ENCODE measurements at regions not wholly inside any gene's neighbourhood (a gene's known extent, or its start where the extent isn't known, plus 50 kb on each side); places are given as distances from the start of the nearest gene placed in this dataset.
"Not testable (repeated sequence)": the region's sequence is repeated elsewhere in the genome, so short reads cannot be mapped to it uniquely, and the experiment has no call there.

DNA sequence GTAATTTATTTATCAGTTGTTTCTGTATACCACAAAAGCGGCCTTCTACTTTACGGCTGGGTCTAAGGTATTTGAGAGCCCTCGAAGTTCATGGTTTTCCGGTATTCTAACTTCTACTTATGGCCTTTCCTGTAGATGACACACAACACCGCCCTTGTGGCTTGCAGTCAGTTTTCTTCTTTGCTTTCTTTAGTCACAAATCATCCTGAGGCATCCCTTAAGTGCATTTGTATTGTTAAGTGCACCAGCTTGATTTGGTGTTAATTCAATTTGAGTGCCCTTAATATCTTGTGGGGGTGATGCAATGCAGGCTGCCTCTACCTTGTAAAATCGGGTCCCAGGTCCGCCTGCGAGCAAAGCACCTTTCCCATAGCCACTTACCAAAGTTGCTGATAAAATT is 511.9 kb downstream of the CCDC171 start:
- no peaks in the 10 kb centered on the region for H3K27me3 ChIP-seq (ENCODE audit: insufficient read depth, low read length, poor library complexity)
- no peak for DNase-seq
- no peak overlapping the region for H3K27ac ChIP-seq (ENCODE audit: low read length)
- H3K36me3 ChIP-seq (ENCODE audit: insufficient read depth, low read length): no peaks in the 10 kb centered on the region
- no peaks in the 10 kb centered on the region for H3K79me2 ChIP-seq (ENCODE audit: insufficient read depth, low read length)
- ATAC-seq (ENCODE audit: insufficient read depth, low read depth): no peak
- H3K4me1 ChIP-seq (ENCODE audit: insufficient read depth, low read length): no peaks in the 10 kb centered on the region
- H3K4me2 ChIP-seq (ENCODE audit: insufficient read depth, low read length): no peak overlapping the region
- no peak overlapping the region for H3K4me3 ChIP-seq (ENCODE audit: low read depth in 1 of 2, low read length in 2 of 2)
- H3K9me3 ChIP-seq (ENCODE audit: insufficient read depth, low read length, severe bottlenecking): no peaks in the 10 kb centered on the region
- H3K9ac ChIP-seq (ENCODE audit: low read depth, low read length): no peak overlapping the region
- H2AFZ ChIP-seq (ENCODE audit: low read depth, low read length): no peak overlapping the region
- TF ChIP-seq, protein P1, sequence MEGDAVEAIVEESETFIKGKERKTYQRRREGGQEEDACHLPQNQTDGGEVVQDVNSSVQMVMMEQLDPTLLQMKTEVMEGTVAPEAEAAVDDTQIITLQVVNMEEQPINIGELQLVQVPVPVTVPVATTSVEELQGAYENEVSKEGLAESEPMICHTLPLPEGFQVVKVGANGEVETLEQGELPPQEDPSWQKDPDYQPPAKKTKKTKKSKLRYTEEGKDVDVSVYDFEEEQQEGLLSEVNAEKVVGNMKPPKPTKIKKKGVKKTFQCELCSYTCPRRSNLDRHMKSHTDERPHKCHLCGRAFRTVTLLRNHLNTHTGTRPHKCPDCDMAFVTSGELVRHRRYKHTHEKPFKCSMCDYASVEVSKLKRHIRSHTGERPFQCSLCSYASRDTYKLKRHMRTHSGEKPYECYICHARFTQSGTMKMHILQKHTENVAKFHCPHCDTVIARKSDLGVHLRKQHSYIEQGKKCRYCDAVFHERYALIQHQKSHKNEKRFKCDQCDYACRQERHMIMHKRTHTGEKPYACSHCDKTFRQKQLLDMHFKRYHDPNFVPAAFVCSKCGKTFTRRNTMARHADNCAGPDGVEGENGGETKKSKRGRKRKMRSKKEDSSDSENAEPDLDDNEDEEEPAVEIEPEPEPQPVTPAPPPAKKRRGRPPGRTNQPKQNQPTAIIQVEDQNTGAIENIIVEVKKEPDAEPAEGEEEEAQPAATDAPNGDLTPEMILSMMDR (IDR thresholded peaks at IDR 0.05; ENCODE audit: borderline replicate concordance, extremely low read depth, low read length, poor library complexity, severe bottlenecking): no peak
- TF ChIP-seq EZH2 (IDR thresholded peaks at IDR 0.05; ENCODE audit: borderline replicate concordance, low read depth, low read length, severe bottlenecking): no peak
- no peaks in the 10 kb centered on the region for H4K20me1 ChIP-seq (ENCODE audit: insufficient read depth, low read length)

DNA sequence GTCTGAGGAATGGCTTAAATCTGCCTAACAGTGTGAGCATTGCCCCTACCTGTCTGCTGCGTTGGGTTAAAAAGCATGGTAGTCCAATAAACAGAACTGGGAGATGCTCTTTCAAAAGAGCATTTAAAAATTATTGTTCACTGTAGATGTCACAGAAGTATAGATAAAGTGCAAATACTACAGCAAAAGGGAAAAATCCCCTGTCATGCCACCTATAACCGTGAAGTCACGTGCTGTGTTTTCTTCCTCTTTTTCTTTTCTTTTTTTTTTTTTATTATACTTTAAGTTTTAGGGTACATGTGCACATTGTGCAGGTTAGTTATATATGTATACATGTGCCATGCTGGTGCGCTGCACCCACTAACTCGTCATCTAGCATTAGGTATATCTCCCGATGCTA is 513.4 kb downstream of the CCDC171 start:
- H3K27ac ChIP-seq (ENCODE audit: low read length); H4K20me1 ChIP-seq (ENCODE audit: insufficient read depth, low read length); H3K36me3 ChIP-seq (ENCODE audit: insufficient read depth, low read length); H3K4me3 ChIP-seq (ENCODE audit: low read depth in 1 of 2, low read length in 2 of 2); H3K27me3 ChIP-seq (ENCODE audit: insufficient read depth, low read length, poor library complexity); ATAC-seq (ENCODE audit: insufficient read depth, low read depth); H3K4me1 ChIP-seq (ENCODE audit: insufficient read depth, low read length); H2AFZ ChIP-seq (ENCODE audit: low read depth, low read length); H3K4me2 ChIP-seq (ENCODE audit: insufficient read depth, low read length); H3K79me2 ChIP-seq (ENCODE audit: insufficient read depth, low read length); DNase-seq; H3K9me3 ChIP-seq (ENCODE audit: insufficient read depth, low read length, severe bottlenecking); H3K9ac ChIP-seq (ENCODE audit: low read depth, low read length): not testable (repeated sequence)

DNA sequence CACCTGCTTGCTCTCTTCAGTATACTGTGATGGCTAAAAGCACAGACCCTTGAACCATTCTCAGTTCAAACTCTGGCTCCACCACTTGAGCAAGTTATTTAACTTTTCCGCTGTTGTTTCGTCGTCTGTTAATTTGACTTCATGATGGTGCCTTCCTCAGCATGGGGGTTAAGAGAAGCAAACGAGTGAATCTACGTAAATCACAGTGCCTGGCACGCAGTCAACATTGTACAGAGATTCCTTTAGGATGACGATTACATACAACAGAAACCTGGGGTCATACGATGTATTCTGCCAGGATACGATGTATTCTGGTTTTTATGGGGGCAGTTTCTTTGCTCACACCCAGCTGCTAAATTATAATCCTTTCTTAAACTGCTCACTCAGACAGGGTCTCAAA is 515.6 kb downstream of the CCDC171 start:
- Histone ChIP-seq H3K36me3 (ENCODE audit: insufficient read depth, low read length) (no peaks in the 10 kb centered on the region), H2AFZ (ENCODE audit: low read depth, low read length) (no peak overlapping the region), H3K4me1 (ENCODE audit: insufficient read depth, low read length) (no peaks in the 10 kb centered on the region), H3K27ac (ENCODE audit: low read length) (no peak overlapping the region), H3K9ac (ENCODE audit: low read depth, low read length) (no peak overlapping the region), H3K27me3 (ENCODE audit: insufficient read depth, low read length, poor library complexity) (no peaks in the 10 kb centered on the region), H3K9me3 (ENCODE audit: insufficient read depth, low read length, severe bottlenecking) (no peaks in the 10 kb centered on the region), H3K4me2 (ENCODE audit: insufficient read depth, low read length) (no peak overlapping the region), H3K79me2 (ENCODE audit: insufficient read depth, low read length) (no peaks in the 10 kb centered on the region), H3K4me3 (ENCODE audit: low read depth in 1 of 2, low read length in 2 of 2) (no peak overlapping the region), H4K20me1 (ENCODE audit: insufficient read depth, low read length) (no peaks in the 10 kb centered on the region)
- no peak for TF ChIP-seq EZH2 (IDR thresholded peaks at IDR 0.05; ENCODE audit: borderline replicate concordance, low read depth, low read length, severe bottlenecking)
- TF ChIP-seq, protein P1 (IDR thresholded peaks at IDR 0.05; ENCODE audit: borderline replicate concordance, extremely low read depth, low read length, poor library complexity, severe bottlenecking): no peak
- ATAC-seq (ENCODE audit: insufficient read depth, low read depth): no peak
- no peak for DNase-seq

DNA sequence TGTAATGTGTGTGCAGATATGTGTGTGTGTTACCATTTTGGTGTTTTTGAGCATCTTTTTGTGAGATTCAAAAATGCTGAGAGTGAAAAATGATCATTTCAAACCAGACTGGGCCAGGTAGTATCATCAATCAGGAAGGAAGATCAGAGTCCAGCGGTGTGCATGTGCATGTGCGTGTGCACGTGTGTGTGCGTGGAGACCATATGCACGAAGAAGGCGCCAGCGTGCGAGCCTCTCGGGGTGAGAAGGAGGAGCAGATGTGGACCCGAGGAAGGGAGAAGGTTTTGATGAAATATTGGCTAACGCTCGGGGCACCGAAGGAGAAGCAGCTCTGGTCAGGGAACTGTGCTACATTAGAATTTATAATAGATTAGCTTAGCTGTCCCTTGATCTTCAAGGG is 516.4 kb downstream of the CCDC171 start:
- Histone ChIP-seq H3K4me1 (ENCODE audit: insufficient read depth, low read length) (no peaks in the 10 kb centered on the region), H3K4me2 (ENCODE audit: insufficient read depth, low read length) (no peak overlapping the region), H3K27ac (ENCODE audit: low read length) (no peak overlapping the region), H4K20me1 (ENCODE audit: insufficient read depth, low read length) (no peaks in the 10 kb centered on the region), H3K79me2 (ENCODE audit: insufficient read depth, low read length) (no peaks in the 10 kb centered on the region), H3K36me3 (ENCODE audit: insufficient read depth, low read length) (no peaks in the 10 kb centered on the region), H3K4me3 (ENCODE audit: low read depth in 1 of 2, low read length in 2 of 2) (no peak overlapping the region), H3K9me3 (ENCODE audit: insufficient read depth, low read length, severe bottlenecking) (no peaks in the 10 kb centered on the region), H2AFZ (ENCODE audit: low read depth, low read length) (no peak overlapping the region), H3K9ac (ENCODE audit: low read depth, low read length) (no peak overlapping the region), H3K27me3 (ENCODE audit: insufficient read depth, low read length, poor library complexity) (no peaks in the 10 kb centered on the region)
- ATAC-seq (ENCODE audit: insufficient read depth, low read depth) (no peak), DNase-seq (no peak)
- no peak for TF ChIP-seq EZH2 (IDR thresholded peaks at IDR 0.05; ENCODE audit: borderline replicate concordance, low read depth, low read length, severe bottlenecking)
- TF ChIP-seq, protein P1 (IDR thresholded peaks at IDR 0.05; ENCODE audit: borderline replicate concordance, extremely low read depth, low read length, poor library complexity, severe bottlenecking): no peak

Measured in DND-41 (cell line).